GM11168 (cell line): ENCODE measurements at regions not wholly inside any gene's neighbourhood (a gene's known extent, or its start where the extent isn't known, plus 50 kb on each side); places are given as distances from the start of the nearest gene placed in this dataset.

ENCODE experiments used
- in situ Hi-C: fragments of 300-500 bp; cut with MboI; formaldehyde crosslinking; loops from one replicate; pipeline ENCODE4 v1.12.0; 2022; ENCODE audit warnings: low sequenced_read_pairs; ENCODE audit not compliant: unreplicated experiment

DNA sequence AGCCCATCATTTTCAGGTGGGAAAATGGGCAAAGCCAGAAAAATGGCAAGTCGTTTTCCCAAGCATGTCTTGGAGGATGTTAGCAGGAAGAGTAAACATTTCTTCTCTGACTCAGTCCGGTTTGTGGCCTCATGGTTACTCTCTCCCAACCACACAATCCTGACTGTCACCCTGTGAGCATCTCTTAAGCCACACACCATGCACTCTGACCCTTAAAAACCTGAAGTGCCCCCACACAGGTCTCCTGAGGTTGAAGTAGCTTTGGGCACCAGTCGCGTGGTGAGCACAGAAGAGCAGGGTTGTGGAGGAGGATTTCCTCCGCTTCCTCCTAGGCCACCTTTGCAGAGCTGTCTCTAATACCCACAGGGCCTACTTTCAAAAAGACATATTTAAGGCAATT, 387.3 kb upstream of the NPVF start:
- in situ Hi-C loops: no loop called here

DNA sequence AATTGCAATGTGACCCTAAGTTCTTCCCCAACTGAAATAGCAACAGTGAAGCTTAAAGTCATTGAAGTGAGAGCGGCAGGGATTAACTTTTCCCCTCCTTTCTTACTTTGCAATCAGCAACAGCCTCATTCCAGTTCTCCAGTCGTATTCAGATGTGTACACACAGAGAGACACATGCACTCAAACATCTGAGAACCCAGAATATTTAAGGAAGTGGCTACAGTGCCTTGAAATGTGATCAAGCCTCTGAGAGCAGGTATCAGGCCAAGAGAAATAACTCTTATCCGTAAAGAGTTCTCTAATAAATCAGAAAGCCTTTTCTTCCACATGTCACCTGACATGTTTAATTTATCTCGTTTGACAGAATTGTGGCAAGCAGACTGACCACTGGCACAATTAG, 388.9 kb upstream of the NPVF start:
- in situ Hi-C loops: no loop called here

DNA sequence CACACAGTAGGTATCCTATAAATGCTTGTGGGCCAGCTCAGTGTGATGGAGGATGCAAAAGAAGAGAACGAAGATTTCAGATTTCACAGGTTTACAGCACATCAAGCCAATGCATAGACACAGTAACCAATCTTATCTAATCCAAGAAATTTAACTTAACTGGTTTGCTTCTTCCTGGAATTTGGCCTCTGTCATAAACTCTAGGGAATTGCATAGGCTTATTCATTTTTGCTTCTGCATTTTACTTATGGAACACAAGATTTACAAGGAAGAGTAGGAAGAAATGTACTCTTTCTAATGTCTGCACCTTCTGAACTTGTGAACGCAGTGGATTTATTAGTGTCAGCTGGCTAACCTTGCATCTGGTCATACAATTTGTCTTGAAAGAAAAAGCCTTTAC, 389.4 kb upstream of the NPVF start:
- in situ Hi-C loops: no loop called here

DNA sequence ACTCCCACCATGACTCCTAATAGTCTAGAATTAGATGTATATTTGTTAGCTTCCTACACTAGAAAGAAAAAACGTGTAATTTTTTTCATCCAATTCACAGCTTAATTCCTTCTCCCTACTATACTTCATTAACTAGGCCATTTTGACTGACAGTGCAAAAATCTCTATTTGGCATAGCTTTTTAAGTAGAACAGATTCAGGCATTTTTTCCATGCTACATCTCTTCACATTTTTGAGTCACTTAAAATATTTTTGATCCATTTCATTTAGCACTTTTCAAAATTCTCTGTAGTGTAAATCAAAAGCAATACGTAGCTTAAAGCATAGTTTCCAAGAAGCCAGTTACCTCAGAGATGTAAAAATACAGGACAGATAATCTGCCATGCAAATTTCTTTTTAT, 391.1 kb upstream of the NPVF start:
- in situ Hi-C loops: no loop called here

DNA sequence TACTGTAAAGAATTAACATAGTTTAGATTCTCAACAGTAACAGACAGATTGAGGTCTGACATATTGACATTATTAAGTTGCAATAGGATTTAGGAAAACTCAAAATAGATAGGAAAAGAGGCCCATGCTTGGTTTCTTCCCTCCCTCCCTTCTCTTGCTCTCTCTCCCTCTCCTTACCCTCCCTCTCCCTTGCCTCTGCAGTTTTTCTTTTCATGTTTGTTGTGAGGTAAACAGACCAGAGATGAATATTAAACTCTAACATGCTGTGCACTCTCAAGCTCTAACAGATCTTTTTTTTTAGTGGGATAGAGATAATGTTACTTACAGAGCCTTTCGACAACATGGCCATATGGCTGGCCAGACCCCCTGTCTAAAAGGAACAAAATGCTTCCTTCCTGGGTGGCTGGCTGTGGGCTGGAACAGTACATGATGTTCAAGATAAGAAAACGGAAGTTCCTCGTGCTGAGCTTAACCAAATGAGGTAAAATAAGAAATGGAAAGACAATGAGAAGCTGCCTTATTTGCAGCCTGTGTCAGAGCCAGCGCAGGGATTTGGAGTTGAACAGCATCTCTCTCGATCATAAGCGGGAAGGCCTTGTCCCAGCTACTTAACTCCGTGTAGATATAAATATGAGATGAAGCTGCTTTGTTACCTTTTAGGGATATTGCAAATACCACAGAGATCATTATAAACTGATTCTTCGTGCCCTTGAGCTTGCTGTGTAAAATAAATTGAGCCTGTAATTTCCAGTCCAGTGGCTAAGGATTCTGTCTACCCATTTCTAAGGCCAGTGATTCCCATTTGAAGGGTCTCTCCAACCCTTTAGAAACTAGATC, 391.9 kb upstream of the NPVF start:
- in situ Hi-C loops: no loop called here

DNA sequence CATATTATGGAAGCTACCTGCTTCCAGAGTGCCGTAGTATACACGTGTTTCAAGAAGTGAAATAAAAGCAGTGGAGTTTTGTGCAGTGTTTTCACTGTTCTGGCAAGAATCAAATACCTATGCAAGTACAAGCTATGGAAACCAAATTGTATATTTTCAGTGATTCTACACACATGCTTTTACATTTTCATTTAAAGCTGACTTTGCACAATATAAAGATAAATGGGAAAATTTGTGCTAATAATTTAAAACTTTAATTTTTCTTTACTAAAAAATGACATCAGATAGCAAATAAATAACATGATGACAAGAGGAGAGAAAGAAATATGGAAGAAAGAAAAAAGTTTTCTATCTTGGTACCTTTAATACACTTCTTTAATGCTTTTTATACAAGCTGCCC, 393.7 kb upstream of the NPVF start:
- in situ Hi-C loops: no loop called here

DNA sequence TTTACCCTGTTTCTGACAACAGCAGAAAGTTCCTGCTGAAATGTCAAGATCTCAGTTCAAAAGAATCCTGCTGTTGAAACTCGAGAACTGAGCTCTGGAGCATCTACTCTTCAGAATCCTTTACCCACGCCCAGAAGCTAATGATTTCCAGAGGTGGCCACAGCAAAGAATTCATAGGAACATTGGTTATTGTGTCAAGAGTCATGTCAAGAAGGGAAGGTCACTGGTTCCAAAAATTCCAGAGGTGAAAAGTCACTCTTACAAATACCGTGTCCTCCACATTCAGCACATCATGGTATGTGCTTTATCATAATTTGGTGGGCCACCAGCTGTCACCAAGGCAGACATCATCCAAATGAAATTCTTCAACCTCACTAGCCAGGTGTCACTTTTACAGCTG, 394.4 kb upstream of the NPVF start:
- in situ Hi-C loops: no loop called here

DNA sequence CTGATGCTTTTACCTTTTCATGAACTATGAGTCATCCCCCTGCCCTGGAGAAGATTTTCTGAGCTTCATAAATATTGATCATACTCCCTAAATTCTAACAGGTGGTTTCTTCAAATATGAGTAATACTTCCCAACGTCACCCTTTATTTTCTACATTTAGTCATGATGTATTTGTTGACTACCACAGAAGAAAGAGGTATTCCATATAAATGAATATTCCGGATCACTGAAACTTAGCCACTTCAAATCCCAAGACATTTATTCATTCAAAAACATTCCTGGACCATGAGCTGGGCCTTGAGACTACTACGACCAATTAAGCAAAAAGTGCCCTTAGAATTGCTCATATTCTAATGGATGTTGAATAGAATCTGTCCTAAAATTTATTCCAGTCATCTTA, 395.8 kb upstream of the NPVF start:
- in situ Hi-C loops: no loop called here

DNA sequence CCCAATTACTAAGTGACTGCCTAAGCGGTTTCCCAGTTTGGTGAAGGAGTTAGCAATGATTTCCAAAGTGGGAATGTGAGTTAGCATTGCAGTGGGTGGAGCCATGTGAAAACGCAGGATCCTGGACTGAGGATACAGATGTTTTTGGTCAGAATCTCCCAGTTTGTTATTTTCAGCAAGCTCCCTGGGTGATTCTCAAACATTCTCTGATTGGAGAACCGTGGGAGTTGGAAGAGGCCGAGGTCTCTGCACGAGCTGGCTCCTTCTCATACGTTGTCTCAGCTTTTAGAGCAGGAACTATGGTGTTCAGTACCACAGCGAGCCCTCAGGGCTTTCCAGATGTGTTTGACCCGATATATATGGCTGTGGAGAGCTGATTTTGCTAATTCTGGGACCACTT, 396.5 kb upstream of the NPVF start:
- in situ Hi-C loops: no loop called here

DNA sequence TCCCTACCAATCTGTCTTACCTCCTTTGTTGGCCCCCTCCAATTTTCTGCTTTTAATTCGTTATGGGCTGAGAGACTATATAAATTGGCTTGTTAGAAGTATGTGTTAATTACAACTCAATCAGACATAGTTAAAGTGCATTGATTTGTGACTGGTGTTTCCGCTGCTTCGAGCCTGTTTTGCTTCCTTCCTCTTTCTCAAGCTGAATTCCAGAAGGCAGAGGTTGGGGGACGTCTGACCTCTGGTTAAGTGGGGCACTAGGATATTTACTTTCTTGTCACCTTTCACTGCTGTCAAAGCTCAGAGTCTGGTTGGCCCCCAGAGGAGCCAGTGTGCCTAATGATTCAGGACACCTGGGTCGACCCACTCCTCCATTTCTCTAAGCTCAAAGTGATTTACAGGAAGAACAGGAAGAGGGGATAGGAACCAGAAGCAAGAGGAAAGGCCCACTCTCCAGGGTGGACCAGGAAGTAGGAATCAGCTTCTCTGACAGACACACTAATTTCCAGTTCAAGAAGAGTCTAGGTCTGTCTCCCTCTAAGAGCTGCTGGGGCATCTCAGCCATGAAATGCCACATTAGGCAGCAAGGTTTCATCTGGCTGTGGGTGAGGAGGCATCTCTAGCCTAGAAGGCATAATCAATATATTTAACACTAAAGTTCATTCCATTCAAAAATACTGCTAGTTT, 397.2 kb upstream of the NPVF start:
- in situ Hi-C loops: no loop called here

DNA sequence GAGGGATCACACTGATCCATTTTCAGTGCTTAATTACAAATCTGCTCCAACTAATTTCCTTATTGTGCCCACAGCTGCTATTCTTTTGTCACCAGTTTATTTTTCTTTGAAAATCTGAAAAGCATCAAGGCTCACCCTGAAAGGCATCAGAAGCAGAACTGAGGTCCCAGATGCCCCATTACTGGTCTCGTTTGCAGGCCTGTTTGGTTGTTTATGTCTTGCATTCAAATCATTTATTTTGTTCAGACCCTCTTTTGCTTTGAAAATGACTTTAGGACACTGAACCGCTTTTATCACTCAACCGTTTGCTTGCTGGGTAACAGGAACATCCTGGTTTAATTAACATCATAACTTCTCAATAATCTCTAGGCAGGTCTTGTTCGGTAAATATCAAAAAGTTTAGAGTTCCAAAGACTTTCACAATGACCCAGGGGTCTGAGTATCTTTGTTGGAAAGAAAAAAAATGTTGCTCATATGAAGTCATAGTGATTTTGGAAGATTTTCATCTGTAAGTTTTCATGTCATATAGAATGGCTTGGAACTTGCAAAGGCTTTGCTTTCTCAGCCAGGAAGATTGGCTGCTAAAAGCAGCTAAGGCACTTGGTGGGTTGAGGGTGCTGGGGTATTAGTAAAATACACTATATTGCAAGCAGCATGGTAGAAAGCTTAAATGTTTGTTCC, 398.3 kb upstream of the NPVF start:
- in situ Hi-C loops: no loop called here

DNA sequence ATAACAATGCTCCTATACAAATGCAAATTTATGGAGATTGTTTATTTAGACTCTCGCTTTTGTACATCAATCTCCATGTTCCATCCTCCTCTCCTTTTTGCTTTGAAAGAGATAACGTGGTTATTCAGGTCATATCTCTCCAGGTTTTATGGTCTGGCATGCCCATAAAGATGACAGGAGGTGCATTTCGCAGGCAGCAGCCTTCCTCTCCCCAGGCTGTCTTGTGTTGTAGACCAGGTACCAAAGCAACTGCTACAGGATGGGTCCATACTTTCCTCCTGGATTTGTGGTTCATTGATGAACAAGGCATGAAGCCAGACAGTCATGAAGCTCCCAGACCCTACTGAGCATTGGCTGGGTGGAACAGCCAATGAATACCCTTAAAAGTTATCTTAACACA, 400.2 kb upstream of the NPVF start:
- in situ Hi-C loops: no loop called here

DNA sequence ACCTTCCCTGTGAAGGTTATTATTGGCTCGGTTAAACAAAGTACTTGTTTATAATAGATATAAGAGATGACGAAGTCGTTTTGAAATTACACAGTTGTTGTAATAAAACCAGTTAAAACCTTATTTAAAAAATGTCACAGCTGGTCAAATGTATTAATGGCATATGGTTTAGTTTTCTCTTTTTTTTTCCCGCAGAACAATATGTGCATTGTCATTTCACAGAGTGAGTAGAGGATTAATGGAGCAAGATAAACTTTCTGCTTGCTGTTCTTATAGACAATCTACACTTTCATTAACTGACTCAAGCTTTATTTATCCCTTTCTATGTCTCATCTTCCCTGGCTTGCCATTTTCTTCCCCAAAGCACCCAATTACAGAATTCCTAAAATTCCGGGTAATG, 404.3 kb upstream of the NPVF start:
- in situ Hi-C loops: no loop called here

DNA sequence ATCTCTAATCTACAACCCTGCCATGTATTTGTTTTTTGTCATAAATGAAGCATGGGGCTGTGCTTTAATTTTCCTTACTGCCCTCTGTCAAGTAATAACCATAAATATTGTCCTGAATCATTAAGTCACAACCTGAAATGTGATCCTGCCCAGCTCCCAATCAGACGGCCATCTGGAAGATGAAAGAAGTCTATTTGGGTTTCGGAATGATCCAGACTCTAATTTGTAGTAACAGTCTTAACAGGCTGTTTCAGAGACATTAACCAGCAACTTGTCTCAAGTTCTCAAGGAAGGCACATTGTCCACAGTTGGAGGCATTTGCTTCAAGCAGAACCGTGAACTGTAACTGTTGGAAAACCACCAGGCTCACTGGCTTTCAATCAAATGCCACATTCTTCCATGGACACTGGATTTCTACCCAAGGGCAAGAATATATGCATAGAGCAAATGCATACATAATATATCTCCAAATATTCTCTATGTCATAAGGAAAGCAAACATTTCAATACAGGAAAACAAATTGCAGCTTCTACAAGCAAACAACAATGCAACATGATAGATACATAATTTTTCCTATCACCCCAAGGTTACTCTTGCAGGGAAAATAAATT, 405.2 kb upstream of the NPVF start:
- in situ Hi-C loops: no loop called here

DNA sequence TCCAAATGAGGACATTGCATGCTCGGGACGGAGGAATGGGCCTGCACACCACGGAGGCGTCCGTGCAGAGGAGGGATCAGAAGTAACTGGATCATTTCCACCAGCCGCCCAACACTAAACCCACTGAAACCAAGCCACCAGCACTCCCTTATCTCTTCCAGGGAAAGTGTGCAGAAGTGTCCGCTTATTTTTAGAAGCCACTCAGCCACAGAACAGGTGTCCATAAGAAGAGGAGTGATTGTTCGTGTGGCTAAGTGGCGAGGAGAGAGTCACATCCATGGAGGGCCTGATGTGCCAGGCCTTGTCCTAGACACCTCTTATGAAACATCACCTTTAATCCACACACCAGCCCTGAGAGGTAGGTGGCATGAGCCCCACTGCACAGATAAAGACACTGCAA, 407.9 kb upstream of the NPVF start:
- in situ Hi-C loops: no loop called here

DNA sequence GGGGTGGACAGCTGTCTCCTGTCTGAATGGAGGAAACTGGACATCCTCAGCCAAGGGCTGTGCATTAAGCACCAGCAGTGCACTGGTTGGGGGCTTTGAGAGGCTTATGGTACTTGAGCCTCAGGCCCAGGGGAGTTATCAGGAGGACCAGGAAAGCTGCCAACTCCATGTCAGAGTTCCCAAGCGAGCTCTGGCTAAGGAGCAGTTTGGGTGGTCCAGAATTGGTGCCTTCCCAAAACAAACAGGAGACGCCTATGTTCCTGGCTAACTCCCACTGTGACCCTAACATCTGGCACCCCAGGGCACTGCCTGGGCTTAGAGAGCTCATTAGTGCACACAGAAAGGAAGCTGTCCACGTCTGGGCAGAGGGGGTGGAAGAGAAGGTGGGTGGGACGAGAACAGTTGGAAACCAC, 408.6 kb upstream of the NPVF start:
- in situ Hi-C loops: no loop called here

DNA sequence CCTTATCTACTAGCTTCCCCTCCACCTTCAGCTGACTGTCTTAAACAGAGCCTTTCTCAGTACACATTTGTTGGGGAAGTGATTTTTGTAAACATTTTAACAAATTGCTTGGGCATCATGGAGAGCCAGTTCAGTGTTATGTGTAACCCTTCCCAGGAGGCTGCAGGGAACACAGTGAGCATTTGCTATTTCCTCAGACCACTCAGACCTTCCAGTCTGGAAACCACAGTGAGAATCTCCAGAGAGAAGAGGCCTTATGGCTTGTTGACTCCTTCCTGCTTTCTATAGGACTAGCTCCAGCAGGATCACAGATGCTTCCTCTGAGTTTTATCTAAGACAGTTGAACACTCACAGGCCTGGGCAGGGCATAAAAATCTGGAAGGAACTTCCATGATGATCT, 409.8 kb upstream of the NPVF start:
- in situ Hi-C loops: no loop called here

DNA sequence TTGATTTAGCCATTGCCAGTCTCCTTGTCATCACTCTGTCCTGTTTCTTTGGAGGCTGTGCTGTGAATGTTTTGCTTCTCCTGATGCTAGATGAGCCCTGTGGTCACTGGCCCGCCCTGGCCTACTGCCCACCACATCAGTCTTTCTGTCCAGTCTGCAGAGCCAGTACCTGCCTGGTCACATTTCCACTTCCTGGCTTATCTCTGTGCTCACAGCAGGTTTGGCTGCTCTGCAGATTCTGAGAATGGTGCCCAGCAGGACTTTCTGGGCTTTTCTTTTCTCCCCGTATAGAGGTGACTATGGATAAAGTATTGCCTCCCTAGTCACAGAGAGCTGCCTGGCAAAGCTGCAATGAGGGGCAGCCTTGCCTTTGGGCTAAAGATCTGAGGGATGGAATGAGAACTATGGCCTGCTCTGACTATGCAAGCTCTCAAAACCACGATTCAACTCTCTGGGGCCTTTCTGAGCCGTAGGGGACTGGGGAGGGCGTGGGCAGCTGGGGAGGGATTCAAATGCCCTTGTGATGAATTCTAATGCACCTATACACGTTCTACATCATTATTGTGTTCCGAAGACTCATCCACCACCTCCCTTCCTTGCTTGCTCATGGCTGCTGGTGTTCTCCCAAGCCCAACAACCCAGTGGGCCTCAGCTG, 410.4 kb upstream of the NPVF start:
- in situ Hi-C loops: no loop called here

DNA sequence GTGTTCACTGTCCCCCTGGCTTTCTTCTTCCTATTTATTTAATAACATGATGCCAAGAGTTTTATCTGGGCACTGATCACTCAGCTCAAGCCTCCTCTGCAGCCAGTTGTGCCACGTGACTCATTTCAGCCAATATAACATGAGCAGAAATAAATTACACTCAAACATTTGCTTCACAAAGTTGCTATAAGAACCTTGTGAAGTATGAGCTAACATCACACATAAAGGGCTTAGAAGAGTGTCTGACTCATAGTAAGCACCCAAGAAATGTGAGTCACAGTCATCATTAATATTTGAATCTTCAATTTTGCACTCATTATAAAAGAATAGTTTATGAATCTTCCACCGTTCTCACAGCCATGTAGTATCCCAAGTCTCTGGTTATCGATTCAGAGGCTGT, 414.6 kb upstream of the NPVF start:
- in situ Hi-C loops: no loop called here

DNA sequence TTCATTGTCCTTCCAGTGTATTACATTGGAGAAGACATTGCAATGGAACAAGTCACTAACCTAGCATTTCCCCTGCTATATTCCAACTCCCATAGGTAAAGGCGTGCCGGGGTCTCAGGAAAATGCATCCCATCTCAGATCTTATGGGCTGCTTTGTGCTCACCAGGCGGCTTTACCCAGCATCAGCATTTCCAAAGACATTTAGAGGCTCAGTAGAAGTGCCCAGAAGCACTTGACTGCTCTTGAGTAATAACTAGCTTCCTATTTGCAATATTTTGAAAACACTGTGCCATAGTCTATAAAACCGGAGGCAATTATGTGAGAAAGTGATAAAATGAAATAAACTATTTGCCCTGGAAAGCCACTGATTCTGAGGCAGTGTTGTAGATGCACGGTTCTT, 415.0 kb upstream of the NPVF start:
- in situ Hi-C loops: no loop called here
